ENCODE measurements at regions not wholly inside any gene's neighbourhood (a gene's known extent, or its start where the extent isn't known, plus 50 kb on each side); places are given as distances from the start of the nearest gene placed in this dataset.
"Not testable (repeated sequence)": the region's sequence is repeated elsewhere in the genome, so short reads cannot be mapped to it uniquely, and the experiment has no call there.

DNA sequence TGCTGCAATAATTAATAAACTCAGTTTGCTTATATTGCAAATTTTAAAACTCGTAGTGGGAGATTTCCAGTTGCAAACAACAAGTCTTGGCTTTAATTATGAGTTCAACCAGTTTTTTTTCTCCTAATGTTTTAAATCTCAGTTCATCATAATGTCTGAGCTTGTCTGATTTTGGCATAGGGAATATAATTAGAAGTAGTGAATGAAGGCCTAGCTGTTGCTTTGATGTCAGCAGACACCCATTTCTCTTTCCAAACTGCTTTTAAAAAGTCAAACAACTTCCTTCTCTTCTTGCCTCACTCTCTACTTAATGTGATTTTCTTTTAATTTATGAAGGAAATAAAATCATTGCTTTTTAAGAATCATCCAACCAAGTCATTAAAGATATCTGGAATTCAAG, 1462.1 kb downstream of the DPP10 start:
- DNase-seq: no peak

GRCh38 chr2:115908731-115909130, 1466.3 kb downstream of the DPP10 start:
- no peak for DNase-seq

DNA sequence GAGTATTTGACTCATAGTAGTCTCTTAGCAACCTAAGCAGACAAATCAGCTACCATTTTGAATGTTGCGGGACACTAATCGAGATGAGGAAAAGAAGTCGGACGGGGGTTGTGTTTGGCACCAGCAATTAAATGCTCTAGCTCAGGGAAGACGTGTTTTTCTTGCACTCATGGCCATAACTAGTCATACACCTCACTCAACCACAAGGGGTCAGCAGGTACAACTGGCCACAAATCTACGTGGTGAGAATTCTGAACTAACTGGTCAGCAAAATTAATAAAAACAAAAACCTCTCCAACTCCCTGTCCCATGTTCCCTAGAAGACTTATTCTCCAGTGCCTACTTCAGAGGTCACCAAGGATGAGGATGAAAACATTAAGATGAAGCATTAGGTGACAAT, 1467.8 kb downstream of the DPP10 start:
- no peak for DNase-seq

GRCh38 chr2:115913921-115914320, 1471.5 kb downstream of the DPP10 start:
- DNase-seq: no peak

DNA sequence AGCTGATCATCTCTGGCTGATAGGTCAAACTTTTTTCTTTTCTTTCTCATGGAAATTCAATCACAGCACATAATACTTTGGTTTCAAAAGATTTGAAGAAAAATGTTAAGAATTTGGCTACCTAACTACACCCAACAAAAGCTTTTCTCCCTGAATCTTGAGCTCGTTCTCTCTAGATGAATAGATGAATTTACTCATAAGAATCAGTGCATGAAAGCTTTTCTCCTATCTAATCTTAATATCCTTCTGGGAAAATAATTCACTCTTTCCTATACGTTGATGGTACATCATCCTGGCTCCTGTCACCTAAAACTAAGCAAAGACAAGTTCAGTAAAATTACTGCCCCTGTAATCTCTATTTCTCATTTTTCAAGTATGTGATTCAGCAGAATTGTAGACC, 1479.1 kb downstream of the DPP10 start:
- DNase-seq: no peak

- DNase-seq: no peak
These were observed 1497.5 kb downstream of the DPP10 start for GRCh38 chr2:115939902-115940301.

DNA sequence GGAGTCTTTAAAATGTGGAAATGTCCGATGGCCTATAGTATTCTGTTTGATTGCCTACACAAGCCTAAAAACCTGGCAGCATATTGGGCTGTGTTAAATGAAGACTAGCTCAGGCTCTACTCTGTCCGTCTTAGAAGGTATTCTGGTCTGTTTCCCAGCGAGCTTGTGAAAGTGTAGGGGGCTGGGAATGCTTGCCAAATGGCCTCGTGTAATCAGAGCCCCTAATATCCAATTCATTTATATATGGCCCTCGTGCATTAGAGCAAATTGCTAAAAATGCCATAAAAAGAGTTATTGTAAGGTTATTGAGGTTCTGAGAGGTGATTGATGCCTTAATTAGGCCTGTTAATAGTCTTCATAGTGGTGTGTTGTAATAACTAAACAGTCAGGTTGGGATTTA, 1500.4 kb downstream of the DPP10 start:
- DNase-seq: no peak

DNA sequence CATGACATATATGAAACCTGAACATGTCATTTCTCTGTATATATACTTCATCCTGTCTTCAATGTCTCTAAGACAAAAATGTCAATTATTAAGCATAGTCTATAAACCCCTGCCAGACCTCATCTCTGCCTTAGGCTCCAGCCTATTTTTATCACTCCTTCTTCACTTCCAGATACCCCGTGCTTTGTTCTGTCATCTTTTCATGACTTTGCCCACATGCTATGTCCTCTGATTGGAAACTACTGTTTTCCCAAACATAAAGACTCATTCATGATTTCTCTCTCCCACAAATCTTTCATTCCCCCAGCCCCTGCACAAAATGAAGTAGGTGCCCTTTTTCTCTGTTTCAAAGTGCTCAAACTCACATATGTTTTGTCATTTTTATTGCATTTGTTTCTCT, 1503.9 kb downstream of the DPP10 start:
- DNase-seq: no peak

GRCh38 chr2:115946891-115947290, 1504.5 kb downstream of the DPP10 start:
- no peak for DNase-seq

GRCh38 chr2:115976916-115977315, 1534.5 kb downstream of the DPP10 start:
- DNase-seq: no peak

- no peak for DNase-seq
These were observed 1556.6 kb downstream of the DPP10 start for GRCh38 chr2:115999039-115999438.

DNA sequence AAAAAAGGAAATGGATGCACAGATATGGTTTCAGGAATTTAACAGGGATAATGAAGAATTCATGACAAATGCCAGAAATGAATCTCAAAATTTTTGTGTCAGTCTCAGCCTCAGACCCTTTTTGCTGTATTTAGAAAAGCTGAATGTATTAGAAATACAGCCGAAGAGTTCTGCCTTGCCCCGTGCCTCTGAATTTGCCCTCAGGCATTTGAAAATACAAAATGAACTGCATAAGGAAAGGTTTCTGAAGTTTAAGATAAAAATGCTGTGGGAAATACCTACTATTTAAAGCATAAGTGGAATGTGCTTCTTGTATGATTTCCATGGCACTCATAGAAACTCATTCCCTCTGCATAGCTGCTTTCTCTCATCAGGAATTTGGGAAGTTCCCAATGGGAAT, 1580.6 kb downstream of the DPP10 start:
- no peak for DNase-seq

GRCh38 chr2:116038758-116039157, 1596.3 kb downstream of the DPP10 start:
- DNase-seq: not testable (repeated sequence)

GRCh38 chr2:116042530-116042929, 1600.1 kb downstream of the DPP10 start:
- no peak for DNase-seq

GRCh38 chr2:116057538-116057937, 1615.1 kb downstream of the DPP10 start:
- DNase-seq: no peak

- no peak for DNase-seq
These were observed 1618.6 kb downstream of the DPP10 start for GRCh38 chr2:116061023-116061422.

DNA sequence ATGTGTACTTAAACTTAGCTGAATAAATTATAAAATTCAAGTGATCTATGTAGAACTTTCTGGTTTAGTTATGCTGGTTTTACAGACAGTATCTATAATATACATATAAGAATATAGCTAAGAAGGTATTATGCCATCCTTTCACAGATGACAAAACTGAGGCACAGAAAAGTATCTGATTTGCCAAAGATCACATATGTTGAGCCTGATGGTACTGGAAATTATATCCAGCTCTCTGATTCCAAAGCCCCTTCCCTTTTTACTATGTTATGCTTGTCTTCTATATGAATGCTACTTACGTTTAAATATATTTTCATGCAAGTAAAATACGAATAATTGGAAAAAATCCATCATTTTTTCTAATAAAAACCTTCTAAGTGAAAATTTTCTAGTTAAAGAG, 1631.3 kb downstream of the DPP10 start:
- DNase-seq: no peak

- DNase-seq: no peak
These were observed 1631.7 kb downstream of the DPP10 start for GRCh38 chr2:116074161-116074560.

DNA sequence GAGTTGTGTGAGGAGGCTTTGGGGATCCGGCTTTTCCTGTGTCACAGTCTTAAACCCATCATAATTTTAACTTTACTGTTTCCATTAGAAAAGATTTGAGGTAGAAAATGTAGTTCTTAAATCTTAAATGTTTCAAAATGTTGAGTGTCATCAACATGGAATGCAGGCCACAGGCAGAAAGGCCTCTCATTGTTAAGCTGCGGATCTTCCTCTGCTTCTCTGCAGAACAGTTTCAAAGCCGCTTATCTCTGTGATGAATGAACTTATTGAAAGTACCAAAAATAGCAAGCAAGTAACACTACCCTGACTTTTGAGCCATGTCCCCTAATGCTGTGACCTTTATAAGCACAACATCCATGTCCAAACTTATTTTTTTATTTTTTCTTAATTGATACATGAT, 1645.8 kb downstream of the DPP10 start:
- DNase-seq: no peak

DNA sequence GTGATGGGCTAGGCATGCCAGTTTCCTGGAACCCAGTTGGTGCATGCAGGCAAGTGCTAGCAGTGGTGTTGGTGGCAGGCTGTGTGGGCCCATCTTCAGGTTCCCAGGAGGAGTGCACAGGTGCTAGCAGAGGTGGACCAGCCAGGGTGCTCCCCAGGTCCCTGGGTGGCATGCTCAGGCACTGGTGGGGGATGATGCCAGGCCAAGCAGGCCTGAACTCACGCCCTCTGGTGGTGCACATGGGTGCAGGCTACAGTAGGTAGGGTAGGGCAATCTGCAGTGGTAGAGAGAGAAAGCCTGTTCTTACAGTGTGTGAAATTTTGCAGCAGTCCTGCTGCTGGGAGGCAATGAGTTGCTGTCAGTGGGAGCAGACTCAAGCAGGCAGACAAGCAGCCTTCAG, 1651.8 kb downstream of the DPP10 start:
- no peak for DNase-seq

DNA sequence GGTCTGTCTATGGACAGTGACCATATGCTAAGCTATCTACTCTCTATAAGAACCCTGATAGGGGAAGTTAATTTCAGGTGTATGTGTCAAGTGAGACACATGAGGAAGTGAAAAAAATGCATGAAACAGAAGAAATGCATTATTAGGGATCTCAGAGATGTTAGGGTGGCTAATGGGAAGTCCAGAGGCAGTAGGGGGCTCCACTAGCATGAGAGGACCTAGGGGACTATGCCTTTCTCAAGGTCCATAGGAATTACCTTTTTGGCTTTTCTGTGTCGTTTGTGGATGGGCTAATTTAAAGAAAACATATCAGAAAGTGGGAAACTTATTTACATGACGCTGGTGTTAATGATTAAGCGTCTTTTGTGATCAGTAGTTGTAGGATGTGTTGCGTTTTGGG, 1653.2 kb downstream of the DPP10 start:
- no peak for DNase-seq

DNA sequence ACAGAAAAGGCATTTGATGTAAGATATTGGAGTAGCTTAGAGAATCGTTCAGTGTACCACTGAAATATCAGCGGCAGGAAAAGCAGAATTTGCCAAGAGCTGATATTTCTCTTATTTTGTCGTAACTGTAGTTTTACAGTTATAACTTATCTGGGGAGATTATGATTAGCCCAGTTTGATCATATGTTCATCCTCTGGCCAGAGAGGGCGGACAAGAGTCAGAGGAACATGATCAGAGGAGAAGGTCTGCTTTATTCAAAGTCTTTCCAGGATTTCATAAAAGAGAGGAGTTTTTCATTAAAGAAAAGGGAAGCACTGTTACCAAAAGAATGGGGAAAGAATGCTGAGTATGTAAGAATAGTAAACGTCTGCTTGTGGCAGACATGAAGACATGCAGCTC, 1655.6 kb downstream of the DPP10 start:
- DNase-seq: no peak

DNA sequence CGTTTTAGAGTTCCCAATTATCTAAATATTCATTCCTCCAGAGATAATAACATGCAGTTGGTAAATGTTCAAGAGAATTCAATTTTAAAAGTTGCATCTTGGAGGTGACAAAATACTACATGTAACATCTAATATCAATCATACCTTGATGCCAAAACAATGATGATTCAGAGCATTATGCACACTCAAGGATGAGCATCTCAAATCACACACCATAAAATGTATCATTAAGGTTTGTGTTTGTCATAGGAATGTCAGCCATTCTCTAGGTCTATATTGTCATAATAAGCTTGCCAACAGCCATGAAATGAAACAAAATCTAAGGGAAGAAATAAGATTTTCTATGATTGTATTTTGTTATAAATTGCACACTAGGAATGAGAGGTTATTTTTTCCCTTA, 1667.0 kb downstream of the DPP10 start:
- DNase-seq: no peak

DNA sequence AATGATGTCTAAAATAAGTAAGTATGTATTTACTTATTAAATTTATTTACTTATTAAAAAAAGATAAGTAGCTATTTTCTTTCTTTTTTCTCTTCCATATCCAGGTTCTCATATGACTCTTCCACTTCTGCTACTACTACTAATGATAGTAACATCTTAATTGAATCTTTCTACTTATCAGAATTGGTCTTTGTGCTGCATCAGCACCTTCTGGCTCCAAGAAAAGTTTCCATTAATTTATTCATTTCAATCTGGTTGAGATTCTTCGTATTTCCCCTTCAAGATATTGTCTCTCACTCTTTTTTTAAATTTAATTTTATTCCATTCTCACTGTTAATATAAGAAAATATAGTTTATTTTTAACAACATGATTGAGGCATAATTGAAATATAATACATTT, 1675.4 kb downstream of the DPP10 start:
- no peak for DNase-seq

DNA sequence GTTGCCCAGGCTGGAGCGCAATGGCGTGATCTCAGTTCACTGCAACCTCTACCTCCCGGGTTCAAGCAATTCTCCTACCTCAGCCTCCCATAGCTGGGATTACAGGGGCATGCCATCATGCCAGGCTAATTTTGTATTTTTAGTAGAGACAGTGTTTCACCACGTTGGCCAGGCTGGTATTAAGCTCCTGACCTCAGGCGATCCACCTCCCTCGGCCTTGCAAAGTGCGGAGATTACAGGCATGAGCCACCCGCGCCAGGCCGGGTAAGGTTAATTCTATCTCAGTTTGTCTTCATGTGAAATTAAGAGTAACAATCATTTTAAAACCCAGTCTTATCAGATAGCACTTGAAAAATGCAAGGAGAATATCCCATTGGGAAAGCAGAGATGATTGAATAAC, 1681.7 kb upstream of the DDX18 start:
- no peak for DNase-seq

DNA sequence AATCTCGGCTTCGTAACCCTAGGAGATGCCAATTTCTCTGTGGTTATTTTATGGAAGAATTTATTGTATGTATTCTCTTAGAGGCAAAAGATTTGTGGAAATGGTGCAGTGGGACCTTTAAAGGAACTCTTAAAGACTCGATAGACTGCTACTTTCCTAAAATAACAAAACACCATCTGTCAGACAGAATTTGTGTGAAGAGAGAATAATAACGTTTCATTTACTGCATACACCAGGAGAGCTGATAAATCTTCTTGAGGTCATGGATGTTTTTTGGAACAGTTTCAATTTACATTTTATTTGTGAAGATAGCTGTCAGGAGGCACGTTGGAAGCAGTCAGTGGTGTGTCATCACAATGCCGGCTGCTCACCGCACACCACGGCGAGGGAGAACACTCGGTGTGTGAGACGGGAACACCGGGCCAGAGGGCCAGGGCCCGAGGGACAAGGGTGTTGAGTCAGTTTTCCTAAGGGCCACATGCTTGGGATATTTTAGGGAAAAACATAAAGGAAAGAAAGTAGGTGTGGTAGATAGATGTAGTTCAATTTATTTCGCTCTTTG, 1681.0 kb upstream of the DDX18 start:
- DNase-seq: no peak
